ENCODE measurements at regions not wholly inside any gene's neighbourhood (a gene's known extent, or its start where the extent isn't known, plus 50 kb on each side); places are given as distances from the start of the nearest gene placed in this dataset.

DNA sequence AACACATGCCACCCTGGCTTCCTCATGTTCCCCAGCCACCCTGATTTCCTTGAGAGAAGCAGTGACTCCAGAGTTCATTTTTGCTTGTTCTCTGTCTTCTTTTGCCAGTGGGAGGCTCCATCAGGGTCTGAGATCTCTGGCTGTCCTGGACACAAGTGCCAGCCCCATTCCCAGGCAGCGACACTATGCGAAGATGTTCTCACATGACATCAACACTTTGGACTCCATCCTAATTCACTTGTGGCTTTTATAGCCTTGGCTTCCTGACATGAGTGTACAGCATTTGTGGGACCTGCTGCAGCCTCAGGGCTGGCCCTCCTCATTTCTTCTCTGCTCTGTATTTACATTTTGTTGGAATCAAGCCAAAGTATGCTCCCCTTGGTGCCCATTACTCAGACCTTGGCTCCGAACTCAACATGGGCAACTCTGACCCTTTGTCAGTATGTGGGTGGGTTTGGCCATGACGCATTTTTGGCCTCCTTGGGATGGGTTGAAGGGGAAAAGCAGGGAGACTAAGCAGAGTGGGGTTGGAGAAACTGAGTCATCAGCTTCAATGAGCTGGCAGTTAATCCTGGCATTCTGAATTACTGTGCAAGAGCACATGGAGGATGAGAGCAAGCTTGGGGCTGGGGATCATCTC, 119.0 kb upstream of the EEF2KMT start (continued):
- TF ChIP-seq RXRA (CRISPR knock-in tag; IDR thresholded peaks at IDR 0.05), result no peak
- no peak for TF ChIP-seq POLR2A (IDR thresholded peaks at IDR 0.05; ENCODE audit: insufficient read depth in 1 of 2, low read depth in 2 of 2, low read length in 2 of 2)

DNA sequence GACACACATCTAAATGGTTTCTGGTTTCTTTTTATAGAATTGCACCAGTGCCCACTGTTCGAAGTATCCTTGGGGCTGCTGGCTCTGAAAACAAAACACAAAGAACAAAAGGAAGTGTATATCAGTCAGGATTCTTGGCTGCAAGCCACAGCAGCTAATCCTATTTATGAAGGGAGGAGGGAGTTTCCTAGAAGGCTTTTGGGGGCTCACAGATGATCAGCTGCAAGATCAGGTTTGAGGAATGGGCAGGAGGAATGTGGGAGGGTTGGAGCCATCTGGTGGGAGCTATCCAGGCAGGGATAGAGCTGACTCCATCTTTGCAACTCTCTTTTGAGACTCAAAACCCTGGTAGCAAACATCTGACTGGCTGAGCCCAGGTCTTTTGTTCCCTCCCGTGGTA, 118.3 kb upstream of the EEF2KMT start:
- Histone ChIP-seq H3K4me1 (ENCODE audit: insufficient read depth, low read length) (no peaks in the 10 kb centered on the region), H3K79me2 (ENCODE audit: insufficient read depth, low read length) (no peaks in the 10 kb centered on the region), H3K4me3 (replicated peaks in 1 of 3; ENCODE audit: insufficient read depth in 1 of 3, low read depth in 2 of 3, low read length in 3 of 3) (no peak overlapping the region), H3K27me3 (ENCODE audit: control insufficient read depth in 1 of 2, insufficient read depth in 2 of 2, low read length in 2 of 2) (no peaks in the 10 kb centered on the region), H2AFZ (ENCODE audit: low read length) (no peak overlapping the region), H3K4me2 (ENCODE audit: low read depth, low read length) (no peak overlapping the region), H3K27ac (ENCODE audit: extremely low read length, insufficient read depth, low read length) (no peak overlapping the region), H3K9me3 (ENCODE audit: low read length) (no peaks in the 10 kb centered on the region), H3K9ac (ENCODE audit: insufficient read depth, low read depth, low read length) (no peak overlapping the region), H3K36me3 (replicated peaks in 1 of 2; ENCODE audit: control insufficient read depth in 1 of 2, insufficient read depth in 2 of 2, low read length in 2 of 2) (no peaks in the 10 kb centered on the region), H4K20me1 (ENCODE audit: insufficient read depth, low read length) (no peaks in the 10 kb centered on the region)
- WGBS (ENCODE audit: low lambda C conversion rate), result 0% methylated on average over 2 of the region's 2 CpGs
- ChIA-PET CTCF (ENCODE audit: low intra/inter-chr PET ratio, low total read pairs) (no interaction called here), POLR2A (no interaction called here)
- in situ Hi-C loops (cut with HindIII; ENCODE audit: extremely low pct_ligation_motif_present, low pct_unique_long_range_greater_than_20kb) (no loop called here), intact Hi-C loops (cut with micrococcal nuclease; ENCODE audit: unreplicated experiment) (no loop called here)
- no TSS peak for BruUV-seq (replicated peaks)
- no peak for DNase-seq (ENCODE audit: low spot score)
- FAIRE-seq, result no peak
- ATAC-seq, result no peak
- TF ChIP-seq MED8 (CRISPR knock-in tag; IDR thresholded peaks at IDR 0.05; ENCODE audit: insufficient replicate concordance) (no peak), TEAD3 (CRISPR knock-in tag; optimal IDR thresholded peaks at IDR 0.05; ENCODE audit: borderline replicate concordance) (peak; percentile 18), SRSF1 (optimal IDR thresholded peaks at IDR 0.05; ENCODE audit: low read depth, low read length) (no peak), ZNF331 (CRISPR knock-in tag; IDR thresholded peaks at IDR 0.05) (no peak), ZFP36L2 (CRISPR knock-in tag; IDR thresholded peaks at IDR 0.05) (no peak), POLR2AphosphoS5 (IDR thresholded peaks at IDR 0.05; ENCODE audit: low read depth, low read length) (no peak), NCOR1 (IDR thresholded peaks at IDR 0.05; ENCODE audit: borderline replicate concordance, low read length) (no peak), BCL6 (CRISPR knock-in tag; IDR thresholded peaks at IDR 0.05) (peak; percentile 41; the same call in 1 of the 2 replicates)
- TF ChIP-seq, protein P1, sequence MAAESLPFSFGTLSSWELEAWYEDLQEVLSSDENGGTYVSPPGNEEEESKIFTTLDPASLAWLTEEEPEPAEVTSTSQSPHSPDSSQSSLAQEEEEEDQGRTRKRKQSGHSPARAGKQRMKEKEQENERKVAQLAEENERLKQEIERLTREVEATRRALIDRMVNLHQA (CRISPR knock-in tag; IDR thresholded peaks at IDR 0.05), result no peak
- TF ChIP-seq, protein P2, sequence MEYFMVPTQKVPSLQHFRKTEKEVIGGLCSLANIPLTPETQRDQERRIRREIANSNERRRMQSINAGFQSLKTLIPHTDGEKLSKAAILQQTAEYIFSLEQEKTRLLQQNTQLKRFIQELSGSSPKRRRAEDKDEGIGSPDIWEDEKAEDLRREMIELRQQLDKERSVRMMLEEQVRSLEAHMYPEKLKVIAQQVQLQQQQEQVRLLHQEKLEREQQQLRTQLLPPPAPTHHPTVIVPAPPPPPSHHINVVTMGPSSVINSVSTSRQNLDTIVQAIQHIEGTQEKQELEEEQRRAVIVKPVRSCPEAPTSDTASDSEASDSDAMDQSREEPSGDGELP (IDR thresholded peaks at IDR 0.05; ENCODE audit: borderline replicate concordance, low read depth), result no peak
- TF ChIP-seq, protein P3, sequence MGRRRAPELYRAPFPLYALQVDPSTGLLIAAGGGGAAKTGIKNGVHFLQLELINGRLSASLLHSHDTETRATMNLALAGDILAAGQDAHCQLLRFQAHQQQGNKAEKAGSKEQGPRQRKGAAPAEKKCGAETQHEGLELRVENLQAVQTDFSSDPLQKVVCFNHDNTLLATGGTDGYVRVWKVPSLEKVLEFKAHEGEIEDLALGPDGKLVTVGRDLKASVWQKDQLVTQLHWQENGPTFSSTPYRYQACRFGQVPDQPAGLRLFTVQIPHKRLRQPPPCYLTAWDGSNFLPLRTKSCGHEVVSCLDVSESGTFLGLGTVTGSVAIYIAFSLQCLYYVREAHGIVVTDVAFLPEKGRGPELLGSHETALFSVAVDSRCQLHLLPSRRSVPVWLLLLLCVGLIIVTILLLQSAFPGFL (CRISPR knock-in tag; IDR thresholded peaks at IDR 0.05), result no peak
- TF ChIP-seq, protein P4, sequence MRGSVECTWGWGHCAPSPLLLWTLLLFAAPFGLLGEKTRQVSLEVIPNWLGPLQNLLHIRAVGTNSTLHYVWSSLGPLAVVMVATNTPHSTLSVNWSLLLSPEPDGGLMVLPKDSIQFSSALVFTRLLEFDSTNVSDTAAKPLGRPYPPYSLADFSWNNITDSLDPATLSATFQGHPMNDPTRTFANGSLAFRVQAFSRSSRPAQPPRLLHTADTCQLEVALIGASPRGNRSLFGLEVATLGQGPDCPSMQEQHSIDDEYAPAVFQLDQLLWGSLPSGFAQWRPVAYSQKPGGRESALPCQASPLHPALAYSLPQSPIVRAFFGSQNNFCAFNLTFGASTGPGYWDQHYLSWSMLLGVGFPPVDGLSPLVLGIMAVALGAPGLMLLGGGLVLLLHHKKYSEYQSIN (CRISPR knock-in tag; IDR thresholded peaks at IDR 0.05; ENCODE audit: borderline replicate concordance), result no peak
- TF ChIP-seq, protein P5, sequence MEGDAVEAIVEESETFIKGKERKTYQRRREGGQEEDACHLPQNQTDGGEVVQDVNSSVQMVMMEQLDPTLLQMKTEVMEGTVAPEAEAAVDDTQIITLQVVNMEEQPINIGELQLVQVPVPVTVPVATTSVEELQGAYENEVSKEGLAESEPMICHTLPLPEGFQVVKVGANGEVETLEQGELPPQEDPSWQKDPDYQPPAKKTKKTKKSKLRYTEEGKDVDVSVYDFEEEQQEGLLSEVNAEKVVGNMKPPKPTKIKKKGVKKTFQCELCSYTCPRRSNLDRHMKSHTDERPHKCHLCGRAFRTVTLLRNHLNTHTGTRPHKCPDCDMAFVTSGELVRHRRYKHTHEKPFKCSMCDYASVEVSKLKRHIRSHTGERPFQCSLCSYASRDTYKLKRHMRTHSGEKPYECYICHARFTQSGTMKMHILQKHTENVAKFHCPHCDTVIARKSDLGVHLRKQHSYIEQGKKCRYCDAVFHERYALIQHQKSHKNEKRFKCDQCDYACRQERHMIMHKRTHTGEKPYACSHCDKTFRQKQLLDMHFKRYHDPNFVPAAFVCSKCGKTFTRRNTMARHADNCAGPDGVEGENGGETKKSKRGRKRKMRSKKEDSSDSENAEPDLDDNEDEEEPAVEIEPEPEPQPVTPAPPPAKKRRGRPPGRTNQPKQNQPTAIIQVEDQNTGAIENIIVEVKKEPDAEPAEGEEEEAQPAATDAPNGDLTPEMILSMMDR (CRISPR knock-in tag; IDR thresholded peaks at IDR 0.05), result peak; percentile 23; the same call in 1 of the 2 replicates
- TF ChIP-seq, protein P6, sequence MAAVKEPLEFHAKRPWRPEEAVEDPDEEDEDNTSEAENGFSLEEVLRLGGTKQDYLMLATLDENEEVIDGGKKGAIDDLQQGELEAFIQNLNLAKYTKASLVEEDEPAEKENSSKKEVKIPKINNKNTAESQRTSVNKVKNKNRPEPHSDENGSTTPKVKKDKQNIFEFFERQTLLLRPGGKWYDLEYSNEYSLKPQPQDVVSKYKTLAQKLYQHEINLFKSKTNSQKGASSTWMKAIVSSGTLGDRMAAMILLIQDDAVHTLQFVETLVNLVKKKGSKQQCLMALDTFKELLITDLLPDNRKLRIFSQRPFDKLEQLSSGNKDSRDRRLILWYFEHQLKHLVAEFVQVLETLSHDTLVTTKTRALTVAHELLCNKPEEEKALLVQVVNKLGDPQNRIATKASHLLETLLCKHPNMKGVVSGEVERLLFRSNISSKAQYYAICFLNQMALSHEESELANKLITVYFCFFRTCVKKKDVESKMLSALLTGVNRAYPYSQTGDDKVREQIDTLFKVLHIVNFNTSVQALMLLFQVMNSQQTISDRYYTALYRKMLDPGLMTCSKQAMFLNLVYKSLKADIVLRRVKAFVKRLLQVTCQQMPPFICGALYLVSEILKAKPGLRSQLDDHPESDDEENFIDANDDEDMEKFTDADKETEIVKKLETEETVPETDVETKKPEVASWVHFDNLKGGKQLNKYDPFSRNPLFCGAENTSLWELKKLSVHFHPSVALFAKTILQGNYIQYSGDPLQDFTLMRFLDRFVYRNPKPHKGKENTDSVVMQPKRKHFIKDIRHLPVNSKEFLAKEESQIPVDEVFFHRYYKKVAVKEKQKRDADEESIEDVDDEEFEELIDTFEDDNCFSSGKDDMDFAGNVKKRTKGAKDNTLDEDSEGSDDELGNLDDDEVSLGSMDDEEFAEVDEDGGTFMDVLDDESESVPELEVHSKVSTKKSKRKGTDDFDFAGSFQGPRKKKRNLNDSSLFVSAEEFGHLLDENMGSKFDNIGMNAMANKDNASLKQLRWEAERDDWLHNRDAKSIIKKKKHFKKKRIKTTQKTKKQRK (IDR thresholded peaks at IDR 0.05; ENCODE audit: low read length), result no peak

Measured in HepG2 (cell line).